GM21717 (cell line): ENCODE measurements at regions not wholly inside any gene's neighbourhood (a gene's known extent, or its start where the extent isn't known, plus 50 kb on each side); places are given as distances from the start of the nearest gene placed in this dataset.

Experiments
- ATAC-seq: cut with Tn5 transposase; IDR thresholded peaks from one replicate; pipeline ENCODE4 v1.9.1; 2021; ENCODE audit warnings: mild to moderate bottlenecking, moderate library complexity; ENCODE audit not compliant: unreplicated experiment

DNA sequence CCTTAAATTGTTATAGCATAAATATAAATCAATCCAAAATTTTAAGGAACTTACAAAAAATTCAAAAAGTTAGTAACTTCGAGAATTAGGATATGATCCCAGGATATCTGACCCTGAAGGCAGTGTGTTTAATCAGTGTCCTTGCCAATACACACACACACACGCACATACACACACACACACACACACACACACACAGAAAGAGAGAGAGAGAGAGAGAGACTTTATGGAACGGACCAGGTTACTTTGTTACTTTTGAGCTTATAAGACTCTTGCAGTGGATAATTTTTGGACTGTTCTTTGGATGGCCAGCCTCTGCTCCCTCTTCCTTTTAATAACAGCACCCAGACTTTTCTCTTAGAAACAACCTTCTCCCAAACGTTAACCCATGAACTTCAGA lies 322.9 kb downstream of the NFIB start:
- no peak for ATAC-seq

- no peak for ATAC-seq
Observed at GRCh38 chr9:13990331-13990730, 323.6 kb downstream of the NFIB start.

GRCh38 chr9:13988944-13989343 lies 325.0 kb downstream of the NFIB start:
- ATAC-seq: no peak

- ATAC-seq: no peak
Observed at GRCh38 chr9:13983607-13984006, 330.3 kb downstream of the NFIB start.

GRCh38 chr9:13979941-13980318 lies 334.0 kb downstream of the NFIB start:
- ATAC-seq: no peak

DNA sequence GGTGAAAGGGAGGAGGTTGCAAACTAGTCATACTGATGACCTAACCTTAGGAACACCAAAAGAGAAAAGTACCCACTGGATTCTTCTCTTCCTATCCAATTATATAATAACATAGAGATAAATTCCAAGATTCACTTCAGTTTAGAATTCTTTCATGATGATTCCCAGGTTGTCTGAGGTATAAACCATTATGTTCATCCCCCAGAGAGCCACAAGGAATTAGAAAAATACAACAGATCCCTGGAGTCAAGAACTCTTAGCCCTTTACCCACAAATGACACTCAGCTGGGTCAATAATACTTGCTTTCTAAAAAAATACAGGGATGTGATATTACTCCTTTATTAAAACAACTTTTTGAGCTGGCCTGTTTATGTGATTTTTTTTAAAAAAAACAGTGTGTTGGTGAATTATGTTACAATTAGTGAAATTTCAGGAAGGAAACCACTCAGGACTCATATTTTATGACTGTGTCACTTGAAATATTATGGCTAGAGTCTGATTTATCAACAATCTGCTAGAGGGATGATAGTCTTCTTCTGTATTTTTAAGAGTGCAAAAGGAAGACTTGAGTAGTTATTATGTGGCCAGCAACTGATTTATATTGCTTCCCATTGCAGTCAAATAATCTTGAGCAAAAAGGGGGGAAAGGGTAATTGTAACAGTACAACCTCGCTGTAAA lies 338.2 kb downstream of the NFIB start:
- ATAC-seq: no peak

- no peak for ATAC-seq
Observed at GRCh38 chr9:13974891-13975290, 339.1 kb downstream of the NFIB start.

GRCh38 chr9:13971966-13972655 lies 341.8 kb downstream of the NFIB start:
- no peak for ATAC-seq

GRCh38 chr9:13971415-13971814 lies 342.5 kb downstream of the NFIB start:
- no peak for ATAC-seq

DNA sequence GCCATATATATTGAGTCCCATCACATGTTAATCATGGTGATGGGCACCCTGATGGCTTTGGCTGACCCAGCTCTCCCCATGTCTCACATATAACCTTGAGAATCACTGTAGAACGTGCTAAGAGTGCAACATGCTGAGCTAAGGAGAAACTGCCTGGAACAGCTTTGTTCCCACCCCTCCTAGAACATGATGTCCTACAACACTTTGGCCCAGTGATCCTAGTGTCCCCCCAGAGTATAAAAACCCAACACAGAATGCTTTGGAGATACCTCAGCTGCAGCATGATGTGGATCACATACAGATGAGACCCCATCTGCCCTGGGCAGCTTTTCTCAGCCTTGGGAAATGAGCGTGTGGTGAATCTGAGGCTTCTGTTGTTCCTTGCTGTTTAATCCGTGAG lies 343.5 kb downstream of the NFIB start:
- ATAC-seq: no peak

DNA sequence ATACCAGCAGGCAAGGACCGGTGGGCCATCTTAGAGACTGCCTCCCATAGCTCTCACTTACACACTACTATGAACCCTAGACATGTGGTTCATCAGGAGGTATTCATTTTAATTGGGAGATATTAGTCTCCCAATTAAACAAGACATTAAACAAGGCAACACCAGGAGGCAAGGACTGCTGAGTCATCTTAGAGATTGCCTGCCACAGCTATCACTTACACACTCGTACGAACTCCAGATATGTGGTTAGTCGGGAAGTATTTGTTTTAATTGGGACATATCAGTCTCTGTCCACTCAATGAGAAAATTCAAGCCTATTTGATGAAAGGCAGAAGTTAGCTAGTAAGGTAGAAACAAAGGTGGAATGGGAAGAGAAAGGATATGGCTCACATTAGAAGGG lies 343.9 kb downstream of the NFIB start:
- no peak for ATAC-seq

GRCh38 chr9:13967438-13967837 lies 346.5 kb downstream of the NFIB start:
- ATAC-seq: no peak

GRCh38 chr9:13967011-13967410 lies 346.9 kb downstream of the NFIB start:
- no peak for ATAC-seq

DNA sequence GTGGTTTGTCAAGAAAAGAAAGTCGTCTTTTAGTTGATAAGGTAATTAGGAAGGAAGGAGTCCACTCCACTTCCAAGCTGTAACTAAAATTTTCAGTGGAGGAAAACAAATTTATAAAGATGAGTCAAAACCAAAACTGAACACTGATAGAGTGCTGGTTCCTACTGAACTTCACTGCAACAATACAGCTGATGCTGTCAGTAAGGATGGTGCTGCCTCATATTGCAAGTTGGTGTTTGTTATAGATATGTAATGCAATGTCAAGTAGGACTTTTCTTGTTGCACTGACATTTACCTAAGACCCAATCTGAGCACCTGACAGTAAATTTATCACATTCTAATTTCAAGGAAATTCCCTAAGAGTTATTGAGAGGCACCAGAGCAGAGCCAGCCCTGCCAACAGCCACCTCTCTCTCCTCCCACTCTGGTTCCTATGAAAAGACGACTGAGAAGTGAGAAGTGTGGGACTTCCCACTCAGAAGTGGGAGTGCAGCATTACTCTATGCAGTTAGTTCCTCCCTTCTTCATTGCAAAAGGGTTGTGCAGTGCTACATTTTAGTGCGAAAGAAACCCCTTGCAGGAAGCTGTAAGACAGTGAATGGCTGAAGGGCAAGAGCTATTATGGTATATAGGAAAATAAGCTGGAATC lies 350.8 kb downstream of the NFIB start:
- ATAC-seq: peak; percentile 65

DNA sequence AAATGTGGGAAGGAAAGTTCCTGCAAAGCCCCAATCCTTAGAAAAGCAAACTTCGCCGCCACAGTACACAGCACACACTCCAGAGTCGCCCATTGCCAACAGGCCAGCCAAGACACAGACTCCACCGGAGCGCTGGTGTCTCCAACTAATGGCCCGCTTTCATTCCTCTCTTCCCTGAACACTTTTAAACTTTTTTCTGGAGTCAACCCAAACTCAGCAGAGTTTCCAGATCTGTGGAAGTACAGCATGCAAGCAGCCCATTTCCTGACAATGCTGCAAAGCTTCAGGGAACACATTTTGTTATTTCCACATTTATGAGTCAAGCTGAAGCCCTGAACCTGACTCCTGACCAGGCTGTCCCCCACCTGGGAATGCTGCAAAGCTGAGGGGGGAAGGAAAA lies 351.9 kb downstream of the NFIB start:
- no peak for ATAC-seq

- ATAC-seq: no peak
Observed at GRCh38 chr9:13960011-13960765, 353.8 kb downstream of the NFIB start.

DNA sequence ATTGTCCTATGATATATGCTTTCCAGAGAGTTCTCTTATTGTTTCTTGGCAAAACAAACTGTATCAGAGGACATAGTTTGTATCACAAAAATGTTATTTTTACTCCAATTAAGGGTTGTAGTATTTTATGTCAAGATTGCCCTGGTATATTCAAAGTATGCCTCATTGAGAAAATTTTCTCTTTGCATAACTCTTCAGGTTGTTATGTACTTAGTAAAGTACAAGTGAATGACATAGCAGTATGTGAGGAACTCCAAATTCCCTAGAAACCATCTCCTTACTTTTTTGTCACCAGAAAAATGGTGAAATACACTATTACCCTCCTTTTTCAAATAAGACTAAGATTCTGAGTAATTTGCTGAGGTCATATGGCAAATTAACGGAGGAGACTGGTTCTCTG lies 355.3 kb downstream of the NFIB start:
- no peak for ATAC-seq

DNA sequence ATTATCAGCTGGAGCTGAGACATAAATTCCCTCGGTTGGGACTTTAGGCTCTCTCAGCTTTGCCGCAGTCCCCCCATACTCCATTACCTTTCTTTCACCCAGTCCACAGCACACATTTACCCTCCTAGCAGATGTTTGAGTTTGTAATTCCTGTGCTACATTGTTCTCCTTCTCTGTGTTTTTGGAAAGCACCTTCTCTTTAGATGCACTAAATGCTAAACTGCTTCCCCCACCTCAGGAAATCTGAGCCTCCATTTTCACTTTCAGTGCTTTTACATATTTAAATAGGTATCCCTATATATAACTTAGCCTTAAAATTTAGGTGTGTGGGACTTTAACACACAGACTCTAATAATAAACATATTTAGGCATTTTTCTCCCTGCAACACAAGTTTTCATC lies 356.9 kb downstream of the NFIB start:
- ATAC-seq: no peak

GRCh38 chr9:13956107-13956506 lies 357.8 kb downstream of the NFIB start:
- no peak for ATAC-seq

DNA sequence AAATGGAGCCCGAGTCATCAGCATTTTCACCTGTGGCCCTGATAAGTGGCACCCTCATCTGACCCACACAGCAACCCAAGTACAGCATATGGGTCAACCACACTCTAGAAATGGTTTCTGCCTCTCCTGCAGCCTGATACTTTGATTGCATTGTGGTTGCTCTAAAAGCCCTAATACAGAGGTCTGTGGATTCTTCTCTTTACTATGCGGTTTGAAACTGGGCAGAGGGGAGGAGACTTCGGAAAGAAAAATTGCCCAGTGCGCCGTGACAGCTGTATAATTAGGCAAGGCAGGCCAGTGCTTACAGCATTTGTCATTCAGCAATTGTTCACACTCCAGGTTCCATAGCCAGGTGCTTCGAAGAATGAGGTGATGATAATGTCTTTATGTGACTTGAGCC lies 361.0 kb downstream of the NFIB start:
- no peak for ATAC-seq

DNA sequence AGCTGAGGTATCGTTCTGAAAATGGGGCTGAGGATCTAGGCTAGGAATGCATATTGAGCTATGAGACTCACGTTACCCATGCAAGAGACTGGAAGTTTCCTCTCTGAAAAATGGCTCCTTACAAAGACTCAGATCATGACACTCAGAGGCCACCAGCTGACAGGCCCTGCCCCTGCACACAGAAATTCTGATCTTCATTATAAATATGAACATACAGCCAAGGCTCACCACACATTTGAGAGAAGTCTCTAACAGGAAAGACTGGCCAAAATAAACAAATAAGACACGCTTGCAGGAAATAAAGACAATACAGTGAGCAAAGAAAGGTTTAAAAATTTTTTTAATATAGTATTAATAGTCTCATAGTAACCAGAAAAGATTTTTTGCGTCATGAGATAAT lies 365.9 kb downstream of the NFIB start:
- ATAC-seq: no peak

DNA sequence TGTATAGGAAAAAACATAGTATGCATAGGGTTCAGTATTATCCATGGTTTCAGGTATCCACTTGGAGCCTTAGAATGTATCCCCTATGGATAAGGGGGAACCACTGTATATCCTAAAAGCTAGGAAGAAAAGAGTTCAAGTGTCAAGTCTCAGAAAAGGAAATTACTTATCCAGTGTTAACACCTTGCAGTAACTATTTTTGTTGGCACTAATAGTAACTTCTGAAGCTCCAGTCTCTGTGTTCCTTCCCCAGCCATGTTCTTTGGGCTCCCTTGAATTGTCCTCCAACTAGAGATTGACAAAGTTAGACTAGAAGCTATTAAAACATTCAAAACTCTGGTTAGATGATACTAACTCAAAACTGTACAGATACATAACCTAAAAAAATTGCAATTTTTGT lies 370.8 kb downstream of the NFIB start:
- no peak for ATAC-seq
